Epidermal melanocyte (primary cell): ENCODE measurements at regions not wholly inside any gene's neighbourhood (a gene's known extent, or its start where the extent isn't known, plus 50 kb on each side); places are given as distances from the start of the nearest gene placed in this dataset.
"Not testable (repeated sequence)": the region's sequence is repeated elsewhere in the genome, so short reads cannot be mapped to it uniquely, and the experiment has no call there.

Experiments
- DNase-seq: peaks from one replicate; pipeline ENCODE4 v3.0.0; 2011; ENCODE audit warnings: low spot score; ENCODE audit not compliant: insufficient read length

DNA sequence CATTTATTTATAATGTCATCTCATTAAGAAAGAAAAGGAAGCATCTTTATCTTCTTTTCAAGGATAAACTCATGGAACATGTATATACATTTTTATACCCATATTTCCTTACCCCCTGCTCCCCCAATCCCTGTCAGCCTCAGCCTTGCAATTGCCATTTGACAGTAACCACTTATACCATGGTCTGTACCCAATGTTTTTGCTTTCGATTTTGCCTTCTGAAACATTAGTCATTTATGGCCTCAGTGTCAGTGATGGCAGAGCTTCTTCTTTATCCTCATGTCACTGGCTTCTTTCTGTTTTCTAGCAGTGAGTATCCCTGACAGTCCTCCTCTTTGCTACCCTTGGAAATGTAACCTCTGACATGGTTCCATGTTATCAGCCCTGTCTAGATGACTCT lies 228.4 kb downstream of the SPRY1 start:
- no peak for DNase-seq

DNA sequence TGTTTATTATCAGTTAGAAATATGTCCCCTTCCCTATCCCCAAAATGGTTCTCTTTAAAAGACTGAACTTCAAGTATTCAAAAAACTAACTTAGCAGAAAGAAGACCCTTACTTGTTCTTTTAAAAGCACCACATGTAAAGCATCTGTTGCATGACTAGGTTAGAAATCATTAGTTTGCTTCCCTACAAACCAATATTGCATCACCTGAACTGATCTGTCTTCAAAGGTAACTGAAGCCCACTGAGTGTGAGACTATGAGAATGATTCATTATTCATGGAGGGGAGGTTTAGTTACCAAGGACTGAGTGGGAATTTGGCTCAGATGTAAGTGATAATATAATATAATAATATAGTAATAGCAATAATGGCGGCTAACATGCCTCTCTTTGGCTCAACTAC lies 231.7 kb downstream of the SPRY1 start:
- DNase-seq, result no peak

DNA sequence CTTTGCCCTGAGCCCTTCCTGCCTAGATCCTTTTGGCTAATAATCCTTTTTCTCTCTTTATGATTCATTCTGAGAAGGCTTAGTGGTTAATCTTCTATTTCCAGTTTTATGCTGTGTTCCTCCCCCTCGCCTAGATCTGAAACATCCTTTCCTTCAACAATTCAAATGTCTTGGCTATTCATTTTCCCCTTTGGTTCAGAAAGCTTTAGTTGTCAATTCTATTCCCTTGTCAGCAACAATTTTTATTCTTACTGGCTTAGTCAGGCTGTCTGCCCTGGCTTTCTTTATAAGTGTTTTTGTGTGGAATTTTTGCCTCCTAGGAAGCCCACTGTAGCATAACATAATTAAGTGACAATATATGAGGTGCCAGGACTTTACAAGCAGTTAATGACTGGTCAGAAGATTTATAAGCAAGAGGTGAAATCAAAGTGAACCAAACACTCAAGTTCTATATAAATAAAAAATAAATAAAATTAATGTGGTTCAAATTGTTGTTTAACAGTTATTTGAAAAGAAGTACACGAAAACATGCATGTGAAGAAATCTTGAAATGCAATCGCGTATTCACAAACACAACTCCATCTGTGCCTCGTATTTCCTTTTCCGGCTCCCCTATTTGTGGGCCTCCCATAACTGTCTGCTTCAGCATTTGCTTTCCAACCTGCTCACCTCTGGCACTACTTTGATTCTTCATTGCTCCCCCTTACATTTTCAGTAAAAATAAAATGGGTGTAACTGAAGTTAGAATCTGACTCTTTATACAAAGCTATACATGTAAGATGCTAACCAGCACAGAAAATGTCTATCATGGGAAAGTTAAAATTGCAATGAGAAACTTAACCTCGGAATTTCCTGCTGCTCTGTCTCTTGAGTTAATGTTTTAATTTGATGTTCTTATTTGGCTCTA lies 235.4 kb downstream of the SPRY1 start:
- no peak for DNase-seq

DNA sequence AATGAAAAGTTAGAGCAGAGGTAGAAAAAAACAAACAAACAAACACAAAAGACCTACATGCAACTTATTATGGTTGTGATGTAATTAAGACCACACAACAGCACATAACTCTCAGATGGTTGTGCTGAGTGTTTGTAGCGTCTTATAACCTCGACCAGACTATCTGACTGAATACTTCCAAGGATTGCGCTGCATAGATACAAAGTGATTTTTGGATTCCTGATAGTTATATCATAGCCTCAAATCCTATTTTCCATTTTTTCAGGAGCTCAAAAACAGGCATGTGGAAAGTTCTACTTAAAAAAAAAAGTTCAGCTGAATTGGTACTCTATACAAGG lies 236.1 kb downstream of the SPRY1 start:
- peak; percentile 19 for DNase-seq

DNA sequence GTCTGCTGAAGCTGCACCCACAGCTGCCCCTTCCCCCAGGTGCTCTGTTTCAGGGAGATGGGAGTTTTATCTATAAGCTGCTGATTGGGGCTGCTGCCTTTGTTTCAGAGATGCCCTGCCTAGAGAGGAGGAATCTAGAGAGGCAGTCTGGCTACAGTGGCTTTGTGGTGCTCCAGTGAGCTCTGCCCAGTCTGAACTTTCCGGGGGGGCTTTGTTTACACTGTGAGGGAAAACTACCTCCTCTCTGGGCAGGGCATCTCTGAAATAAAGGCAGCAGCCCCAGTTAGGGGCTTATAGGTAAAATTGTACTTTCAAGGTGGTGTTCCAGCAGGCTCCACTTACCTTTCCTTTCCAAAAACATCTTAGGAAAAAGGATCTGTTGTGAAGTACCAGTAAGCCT lies 242.2 kb downstream of the SPRY1 start:
- DNase-seq, result no peak

DNA sequence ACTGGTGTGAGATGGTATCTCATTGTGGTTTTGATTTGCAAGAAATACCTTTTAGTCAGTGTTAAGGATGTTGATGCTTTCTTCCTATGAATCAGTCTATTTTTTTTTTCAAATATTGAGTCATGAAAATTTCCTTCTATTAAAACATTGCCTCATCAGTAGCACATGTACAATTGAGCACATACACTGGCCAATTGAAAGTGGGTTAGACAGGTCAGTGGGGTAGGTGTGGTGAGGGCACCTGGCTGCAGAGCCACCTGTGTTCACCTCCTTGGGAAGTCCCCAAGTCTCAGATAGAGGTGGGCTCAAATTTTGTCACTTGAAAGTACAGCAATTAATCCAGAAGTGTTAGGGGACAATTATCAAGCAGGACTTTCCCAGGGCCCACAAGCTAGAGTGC lies 243.7 kb downstream of the SPRY1 start:
- no peak for DNase-seq

DNA sequence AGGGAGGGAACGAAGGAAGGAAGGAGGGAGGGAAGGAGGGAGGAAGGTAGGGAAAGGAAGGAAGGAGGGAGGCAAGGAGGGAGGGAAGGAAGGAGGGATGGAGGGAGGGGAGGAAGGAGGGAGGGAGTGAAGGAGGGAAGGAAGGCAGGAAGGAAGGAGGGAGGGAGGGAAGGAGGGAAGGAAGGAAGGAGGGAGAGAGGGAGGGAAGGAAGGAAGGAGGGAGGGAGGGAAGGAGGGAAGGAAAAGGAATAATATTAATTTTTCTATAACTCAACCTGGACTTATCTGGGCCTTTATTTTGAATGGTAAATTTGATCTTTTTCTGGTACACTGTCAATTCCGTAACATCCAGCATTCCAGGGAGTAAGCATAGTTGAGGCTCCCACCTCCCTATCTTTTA lies 244.2 kb downstream of the SPRY1 start:
- DNase-seq, result no peak

DNA sequence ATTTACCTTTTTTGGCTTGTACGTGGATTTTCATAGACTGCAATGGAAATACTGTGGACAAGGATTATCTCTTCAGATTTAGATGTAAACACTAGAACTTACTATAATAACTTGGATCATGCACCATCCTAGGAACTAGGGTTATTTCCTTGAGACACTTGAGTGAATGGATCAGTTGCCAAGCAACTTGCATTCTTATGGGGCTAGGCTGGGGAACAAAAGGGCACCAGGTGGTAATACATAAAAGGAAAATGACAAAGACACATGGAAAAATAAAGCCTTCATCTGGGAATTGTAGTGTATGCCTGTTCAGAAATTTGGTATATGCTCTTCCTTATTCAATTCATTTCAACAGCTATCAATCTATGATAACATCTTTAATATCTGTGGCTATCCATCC lies 247.1 kb downstream of the SPRY1 start:
- DNase-seq, result no peak

DNA sequence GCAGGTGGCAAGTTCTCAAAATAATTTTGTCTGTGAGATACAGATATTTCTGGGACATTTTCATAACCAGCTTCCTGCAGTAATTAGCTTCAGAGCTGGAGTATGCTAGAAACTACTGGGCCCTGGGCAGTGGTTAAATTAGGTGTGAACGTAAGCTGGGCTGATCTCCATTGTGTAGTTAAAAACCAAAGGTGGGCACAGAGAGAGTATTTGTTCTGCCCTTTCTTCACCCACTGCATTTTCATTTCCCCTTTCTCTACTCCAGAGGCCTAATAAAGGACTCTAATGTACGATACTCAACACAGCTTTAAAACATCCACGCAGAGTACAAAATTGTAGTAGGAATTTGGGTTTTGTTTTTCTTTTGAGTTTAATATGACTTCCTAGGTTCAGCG lies 252.7 kb downstream of the SPRY1 start:
- DNase-seq, result no peak

DNA sequence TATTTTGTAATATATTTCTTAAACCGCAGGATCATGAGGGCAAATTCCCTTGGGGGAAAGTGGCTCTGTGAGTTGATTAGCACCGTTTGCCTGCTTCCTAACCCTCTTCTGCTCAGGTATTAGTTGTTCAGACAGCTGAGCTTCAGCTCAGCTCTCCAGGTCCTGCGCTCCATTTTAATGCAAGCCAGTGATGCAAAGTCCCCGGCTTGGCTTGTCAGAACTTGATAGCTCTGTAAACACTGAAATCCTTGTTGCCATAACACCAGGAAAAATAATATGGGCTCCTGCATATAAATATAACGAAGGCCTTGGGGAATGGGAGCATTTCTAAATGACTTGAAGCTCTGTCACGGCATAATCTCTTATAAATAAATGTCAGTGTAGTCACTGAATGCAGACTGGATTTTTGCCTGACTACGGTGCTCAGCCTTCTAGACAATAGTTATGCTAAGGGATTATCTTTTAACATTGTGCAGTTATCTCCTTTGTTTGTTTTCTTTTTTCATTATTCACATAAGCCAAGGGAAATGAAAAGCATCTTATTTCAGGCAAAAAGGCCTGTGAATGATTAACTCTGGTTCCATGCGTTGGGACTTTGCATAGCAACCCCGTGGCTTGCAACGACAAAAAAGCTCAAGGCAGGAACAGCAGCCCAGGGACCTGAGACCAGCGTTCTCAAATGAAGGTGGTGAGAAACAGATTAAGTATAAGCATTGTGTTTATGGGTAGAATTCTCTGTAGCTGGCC lies 253.2 kb downstream of the SPRY1 start:
- DNase-seq, result no peak

DNA sequence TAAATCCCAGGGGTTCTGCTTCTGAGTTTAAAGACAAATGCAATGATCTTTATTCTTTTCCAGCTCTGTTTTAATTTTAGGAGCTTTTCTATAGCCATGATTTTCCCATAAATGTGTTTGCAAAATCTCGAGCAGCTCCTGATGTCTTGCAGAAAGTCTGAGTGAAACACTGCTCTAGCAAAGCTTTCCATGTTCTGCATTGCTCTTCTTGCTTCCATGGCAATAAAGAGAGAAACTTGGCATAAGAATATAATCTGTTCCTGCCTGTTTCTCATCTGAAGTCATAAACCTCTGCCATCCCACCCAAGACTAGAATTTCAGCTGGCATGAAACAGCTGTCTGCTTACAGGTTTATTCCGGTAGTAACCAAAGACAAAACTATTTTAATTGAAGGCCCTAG lies 254.5 kb downstream of the SPRY1 start:
- no peak for DNase-seq

DNA sequence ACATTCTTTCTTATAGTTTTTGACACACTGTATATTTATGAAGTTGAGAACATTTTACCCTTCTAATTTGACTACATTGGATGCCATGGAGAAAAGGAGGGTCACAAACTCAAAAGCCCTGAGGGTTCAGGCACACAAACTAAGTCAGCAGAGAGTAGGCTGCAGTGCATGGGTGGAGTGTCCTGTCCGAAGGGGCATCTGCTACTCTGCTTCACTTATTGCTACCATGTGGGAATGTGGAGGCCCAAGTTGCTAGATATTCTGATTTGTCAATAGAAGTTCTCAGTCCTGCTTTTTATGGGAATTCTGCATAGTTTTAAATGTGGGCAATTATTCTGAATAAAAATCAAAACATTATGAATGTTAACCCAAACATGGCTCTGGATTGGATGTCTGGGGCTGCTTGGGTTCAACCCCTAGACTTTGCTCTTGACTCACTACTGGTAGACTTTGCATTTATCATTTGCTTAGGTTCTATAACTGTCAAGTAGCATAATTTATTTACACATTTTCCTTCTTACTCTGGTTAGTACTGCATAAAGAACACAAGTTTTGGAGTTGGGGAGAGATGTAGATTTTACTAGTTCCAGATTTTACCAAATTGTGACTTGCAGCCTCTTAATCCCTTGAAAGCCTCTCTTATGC lies 255.1 kb downstream of the SPRY1 start:
- no peak for DNase-seq

DNA sequence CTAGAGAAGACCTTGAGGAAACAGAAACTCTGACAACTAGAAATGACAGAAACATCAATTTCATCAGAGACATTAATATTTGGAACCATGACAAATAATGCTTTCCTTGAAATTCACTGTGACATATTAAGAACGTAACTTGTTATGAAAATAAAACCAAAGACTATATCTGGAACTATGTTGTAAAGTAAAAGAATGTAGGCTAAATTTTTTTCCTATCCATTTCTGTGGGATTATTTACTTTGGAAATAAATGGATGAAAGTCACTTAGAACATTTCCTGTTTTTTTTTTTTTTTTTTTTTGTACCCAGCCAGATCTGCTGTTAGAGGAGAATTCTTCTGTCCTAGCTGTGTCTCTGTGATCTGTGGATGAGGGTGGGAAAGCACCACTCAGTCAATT lies 255.9 kb downstream of the SPRY1 start:
- DNase-seq, result no peak

DNA sequence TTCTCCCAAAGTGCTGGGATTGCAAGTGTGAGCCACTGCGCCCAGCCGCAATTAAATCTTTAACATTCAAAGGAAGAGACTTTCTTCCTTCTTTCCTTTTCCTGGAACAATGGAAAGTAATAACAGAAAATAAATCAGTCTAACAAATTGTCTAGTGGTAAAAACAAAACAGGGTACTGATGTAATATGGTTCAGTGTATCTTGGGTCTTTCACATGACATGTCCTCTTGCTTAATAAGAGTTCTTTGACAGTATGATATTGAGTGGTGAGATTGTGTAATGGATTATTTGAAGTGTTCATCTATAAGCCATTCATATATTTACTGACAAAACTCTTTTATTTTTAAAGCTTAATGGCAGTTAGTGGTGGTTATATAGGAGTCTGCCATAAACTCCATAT lies 256.6 kb downstream of the SPRY1 start:
- DNase-seq, result no peak

DNA sequence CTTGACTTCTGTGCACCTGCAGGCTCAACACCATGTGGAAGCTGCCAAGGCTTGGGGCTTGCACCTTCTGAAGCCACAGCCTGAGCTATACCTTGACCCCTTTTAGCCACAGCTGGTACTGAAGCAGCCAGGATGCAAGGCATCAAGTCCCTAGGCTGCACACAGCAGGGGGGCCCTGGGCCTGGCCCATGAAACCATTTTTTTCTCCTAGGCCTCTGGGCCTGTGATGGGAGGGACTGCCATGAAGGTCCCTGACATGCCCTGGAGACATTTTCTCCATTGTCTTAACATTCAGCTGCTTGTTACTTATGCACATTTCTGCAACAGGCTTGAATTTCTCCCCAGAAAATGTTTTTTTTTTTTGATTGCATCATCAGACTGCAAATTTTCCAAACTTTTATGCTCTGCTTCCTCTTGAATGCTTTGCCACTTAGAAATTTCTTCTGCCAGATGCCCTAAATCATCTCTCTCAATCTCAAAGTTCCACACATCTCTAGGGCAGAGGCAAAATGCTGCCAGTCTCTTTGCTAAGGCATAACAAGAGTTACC lies 260.2 kb downstream of the SPRY1 start:
- DNase-seq, result not testable (repeated sequence)

DNA sequence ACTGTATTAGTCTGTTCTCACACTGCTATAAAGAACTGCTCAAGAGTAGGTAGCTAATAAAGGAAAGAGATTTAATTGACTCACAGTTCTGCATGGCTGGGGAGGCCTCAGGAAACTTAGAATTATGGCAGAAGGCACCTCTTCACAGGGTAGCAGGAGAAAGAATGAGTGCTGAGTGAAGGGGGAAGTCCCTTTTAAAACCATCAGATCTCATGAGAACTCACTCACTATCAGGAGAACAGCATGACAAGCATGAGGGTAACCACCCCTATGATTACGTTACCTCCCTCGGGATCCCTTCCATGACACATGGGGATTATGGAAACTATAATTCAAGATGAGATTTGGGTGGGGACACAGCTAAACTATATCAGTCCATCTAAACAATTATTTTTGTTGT lies 261.0 kb downstream of the SPRY1 start:
- not testable (repeated sequence) for DNase-seq

DNA sequence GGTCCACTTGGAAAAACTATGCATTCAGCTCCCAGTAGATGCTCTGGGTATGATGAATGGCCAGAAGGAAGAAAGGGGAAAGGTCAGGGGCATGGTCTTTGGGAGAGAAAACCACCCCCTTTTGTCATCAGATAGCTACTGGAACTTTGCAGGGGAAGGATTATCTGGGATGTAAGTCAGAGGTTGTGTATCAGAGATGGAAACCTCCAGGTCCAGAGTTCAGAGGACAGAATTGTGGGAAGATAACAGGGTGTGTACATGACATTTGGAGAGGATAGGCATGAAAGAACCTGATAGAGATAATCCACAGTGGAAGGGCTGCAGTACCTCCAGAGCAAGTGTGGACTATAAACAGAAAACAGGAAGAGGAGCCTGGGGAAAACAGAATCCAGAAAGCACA lies 262.7 kb downstream of the SPRY1 start:
- no peak for DNase-seq

DNA sequence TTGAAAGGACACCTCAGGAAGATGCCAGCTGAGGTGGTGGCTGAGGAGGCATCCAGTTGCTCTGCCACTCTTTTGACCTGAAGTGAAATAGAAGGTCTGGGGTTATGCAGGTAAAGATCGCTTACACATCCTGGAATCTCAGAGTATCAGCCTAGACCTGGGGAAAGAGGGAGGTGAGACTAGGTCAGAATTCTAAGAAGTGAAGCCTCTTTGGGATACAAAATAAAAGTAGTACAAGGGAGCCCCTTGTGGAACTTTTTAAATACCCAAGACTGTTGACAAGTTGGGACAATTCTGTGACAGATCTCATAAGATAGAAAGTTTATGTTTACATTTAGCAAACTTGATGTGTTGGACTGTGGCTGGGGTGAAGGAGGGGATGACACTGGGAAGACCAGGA lies 263.1 kb downstream of the SPRY1 start:
- no peak for DNase-seq

DNA sequence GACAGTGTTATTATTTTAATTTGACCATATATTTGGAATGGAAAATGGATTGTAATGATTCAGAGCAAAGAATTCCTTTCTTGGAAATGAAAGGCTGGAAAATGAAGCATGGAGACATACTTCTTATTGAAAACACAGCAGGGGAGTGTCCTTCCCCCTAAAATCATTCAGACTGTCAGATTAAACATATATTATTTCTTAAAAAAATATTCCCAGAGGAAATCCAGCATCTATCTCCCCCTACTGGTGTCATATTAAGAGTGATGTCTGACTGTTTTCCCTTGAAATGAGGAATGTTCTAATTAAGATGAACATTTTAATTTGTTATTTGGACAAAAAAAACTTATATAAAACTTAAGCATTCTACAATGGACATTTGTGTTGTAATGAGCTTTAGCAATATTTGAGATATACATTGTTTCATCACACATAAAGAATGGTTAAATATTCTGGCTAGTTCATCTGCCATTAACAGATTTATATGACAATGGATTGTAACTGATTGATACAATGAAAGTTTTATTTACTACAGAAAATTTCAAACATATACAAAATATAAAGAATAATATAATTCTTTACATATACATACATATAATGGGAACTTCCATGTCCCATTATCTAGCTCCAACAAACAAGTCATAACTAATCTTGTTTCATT lies 264.6 kb downstream of the SPRY1 start:
- no peak for DNase-seq

DNA sequence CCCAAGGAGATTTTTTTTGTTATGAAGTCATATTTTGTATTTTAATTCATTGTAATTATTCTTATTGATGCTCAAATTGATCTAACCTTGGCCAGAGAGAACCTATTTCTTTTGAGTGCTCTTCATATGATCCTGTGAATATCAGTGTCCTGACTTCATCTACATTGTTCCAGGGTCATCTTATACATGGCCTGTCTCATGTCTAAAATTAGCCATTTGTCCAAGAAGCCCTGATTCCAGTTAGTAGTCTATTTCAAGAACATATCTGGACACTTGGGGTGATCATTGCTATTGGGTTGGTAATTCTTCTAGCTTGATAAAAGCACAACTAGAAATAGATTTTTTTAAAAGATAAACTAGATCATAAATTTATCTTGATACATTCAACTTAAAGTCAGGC lies 266.2 kb downstream of the SPRY1 start:
- no peak for DNase-seq

DNA sequence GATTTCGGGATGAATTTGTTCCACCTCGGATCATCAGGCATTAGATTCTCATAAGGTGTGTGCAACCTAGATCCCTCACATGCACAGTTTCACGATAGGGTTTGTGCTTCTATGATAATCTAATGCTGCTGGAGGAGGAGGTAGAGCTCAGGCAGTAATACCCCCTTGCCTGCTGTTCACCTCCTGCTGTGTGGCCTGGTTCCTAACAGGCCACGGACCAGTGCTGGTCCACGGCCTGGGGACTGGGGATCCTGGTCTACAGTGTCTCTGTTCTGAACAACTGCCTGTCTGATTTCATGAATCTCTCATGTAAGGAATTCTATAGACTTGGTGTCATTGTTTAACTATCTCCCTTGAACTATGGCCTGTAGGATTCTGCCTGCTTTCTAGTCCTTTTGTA lies 269.9 kb downstream of the SPRY1 start:
- no peak for DNase-seq

DNA sequence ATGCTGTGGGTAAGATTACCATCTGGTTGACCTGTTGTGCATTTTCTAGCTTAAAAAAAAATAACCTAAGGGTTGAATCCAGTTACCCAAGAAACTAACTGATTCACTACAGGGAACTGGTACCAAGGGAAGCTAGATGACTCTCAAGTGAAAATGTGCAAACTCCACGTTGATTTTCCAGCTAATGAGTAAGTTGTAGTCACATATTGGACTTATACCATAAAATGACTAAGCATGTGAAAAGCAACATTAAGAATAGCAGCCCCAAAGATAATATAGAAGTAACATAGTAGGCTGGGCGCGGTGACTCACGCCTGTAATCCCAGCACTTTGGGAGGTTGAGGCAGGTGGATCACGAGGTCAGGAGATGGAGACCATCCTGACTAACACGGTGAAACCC lies 270.9 kb downstream of the SPRY1 start:
- no peak for DNase-seq
